ENCODE measurements at regions not wholly inside any gene's neighbourhood (a gene's known extent, or its start where the extent isn't known, plus 50 kb on each side); places are given as distances from the start of the nearest gene placed in this dataset.

GRCh38 chr5:174291162-174291561, 245.7 kb downstream of the NSG2 start:
- no peak for TF ChIP-seq POLR2A (IDR thresholded peaks at IDR 0.05)
- TF ChIP-seq POLR2AphosphoS5 (IDR thresholded peaks at IDR 0.05) = no peak

Data from gastroesophageal sphincter (tissue), 2 donors.